Heart left ventricle (tissue), 16 donors: ENCODE measurements at regions not wholly inside any gene's neighbourhood (a gene's known extent, or its start where the extent isn't known, plus 50 kb on each side); places are given as distances from the start of the nearest gene placed in this dataset.

ENCODE experiments used
- ATAC-seq, 4 donors: fragments of 200-7000 bp; cut with Tn5 transposase; one replicate each; pipeline ENCODE4 v1.9.1; 2020 to 2022; ENCODE audit warnings: moderate library complexity in 4 of 4, mild to moderate bottlenecking in 3 of 4, moderate number of reproducible peaks in 1 of 4
- DNase-seq, 5 donors: peaks; one replicate each; pipeline ENCODE4 v3.0.0-alpha.2; 2020
- H3K27ac ChIP-seq, 12 donors: fragments of 200-600 bp; sonication (generic) in 4 of 12; one replicate each; pipeline versions ENCODE4 v1.5.0 to v1.8.0; 2016 to 2022; ENCODE audit warnings: mild to moderate bottlenecking in 2 of 12
- H3K27me3 ChIP-seq, 9 donors: fragments of 200-600 bp; sonication (generic) in 2 of 9; one replicate each; pipeline versions ENCODE4 v1.5.1 to v1.8.0; 2016 to 2022; ENCODE audit warnings: mild to moderate bottlenecking in 3 of 9
- H3K36me3 ChIP-seq, 9 donors: fragments of 200-600 bp; sonication (generic) in 2 of 9; one replicate each; pipeline versions ENCODE4 v1.5.0 to v1.8.0; 2018 to 2022; ENCODE audit warnings: mild to moderate bottlenecking in 2 of 9
- H3K4me1 ChIP-seq, 12 donors: fragments of 200-600 bp; sonication (generic) in 4 of 12; one replicate each; pipeline versions ENCODE4 v1.5.0 to v1.8.0; 2016 to 2022; ENCODE audit warnings: mild to moderate bottlenecking in 3 of 12
- H3K4me3 ChIP-seq, 12 donors: fragments of 200-600 bp; sonication (generic) in 4 of 12; one replicate each; pipeline versions ENCODE4 v1.5.0 to v1.8.0; 2017 to 2022; ENCODE audit warnings: mild to moderate bottlenecking in 9 of 12, moderate library complexity in 4 of 12
- H3K9me3 ChIP-seq, 12 donors: fragments of 200-600 bp; sonication (generic) in 4 of 12; one replicate each; pipeline versions ENCODE4 v1.5.0 to v1.8.0; 2016 to 2022; ENCODE audit warnings: mild to moderate bottlenecking in 1 of 12
- POLR2A ChIP-seq, 2 donors: fragments of 450-650 bp; IDR thresholded peaks; one replicate each; pipeline ENCODE4 v1.6.1; 2017; ENCODE audit warnings: antibody characterized with exemption in 2 of 2, mild to moderate bottlenecking in 2 of 2, moderate library complexity in 2 of 2
- WGBS, 4 donors: extraction: QIAGEN DNeasy Blood & Tissue Kit in 2 of 4; methylation state at CpG; one replicate each; pipeline versions ENCODE4 v1.1.5 to v1.1.7; 2013 to 2018; 5-methylcytosine and 5-hydroxymethylcytosine counted together
- intact Hi-C, 10 donors: fragments of 100-400 bp; cut with DNase I; formaldehyde crosslinking; loops; one replicate each; pipeline versions ENCODE4 v1.11.1 to v1.14.2; 2022
- TF ChIP-seq, protein P1 (sequence below), 12 donors: fragments of 200-600 bp; sonication (generic) in 4 of 12; IDR thresholded peaks; one replicate each; pipeline versions ENCODE4 v1.5.0 to v1.8.0; 2018 to 2022; ENCODE audit warnings: antibody characterized with exemption in 12 of 12, mild to moderate bottlenecking in 5 of 12
- donor health status: ischemic (EF 13 %, LVEDD 7.1; RV severe dilation, severe dysfunction).
- donor health status: healthy with polysubstance abuse.
- donor health status: DM: no; HTN: yes; CAD: no.
- donor health status: DM: no; HTN: no; CAD: no.
- donor health status: ischemic (EF 25% LVEDD 6.9; RV normal size, moderate dysfunction).
- donor health status: ischemic (EF 25% LVEDD 5.7; RV mildly dilated, moderate dysfunction).
- donor health status: healthy.
- donor health status: DM: yes; HTN: yes; CAD: no.
- donor health status: ischemic (EF 35%, LVEDD 5.7; RV mildly dilated, moderate dysfunction).
- donor health status: nonischemic (EF 11% LVEDD 7.7; RV severe dilation, severe dysfunction).
- donor health status: DM: yes; HTN: yes; CAD: no.
- donor health status: PGD.
- donor health status: ischemic (EF 29% LVEDD 5.4; RV normal size, mild dysfunction).
- donor health status: nonischemic (EF 23%, LVEDD 6.1; RV moderate dilation, normal function).

GRCh38 chr9:15086156-15086763, 176.0 kb upstream of the FREM1 start:
- DNase-seq (no peak), ATAC-seq (peak in 1 of 4 donors; percentile 55)
- H3K27ac ChIP-seq = peak overlapping the region in 6 of 12 donors; percentile 5 to 38 (median 26)
- TF ChIP-seq, protein P1, sequence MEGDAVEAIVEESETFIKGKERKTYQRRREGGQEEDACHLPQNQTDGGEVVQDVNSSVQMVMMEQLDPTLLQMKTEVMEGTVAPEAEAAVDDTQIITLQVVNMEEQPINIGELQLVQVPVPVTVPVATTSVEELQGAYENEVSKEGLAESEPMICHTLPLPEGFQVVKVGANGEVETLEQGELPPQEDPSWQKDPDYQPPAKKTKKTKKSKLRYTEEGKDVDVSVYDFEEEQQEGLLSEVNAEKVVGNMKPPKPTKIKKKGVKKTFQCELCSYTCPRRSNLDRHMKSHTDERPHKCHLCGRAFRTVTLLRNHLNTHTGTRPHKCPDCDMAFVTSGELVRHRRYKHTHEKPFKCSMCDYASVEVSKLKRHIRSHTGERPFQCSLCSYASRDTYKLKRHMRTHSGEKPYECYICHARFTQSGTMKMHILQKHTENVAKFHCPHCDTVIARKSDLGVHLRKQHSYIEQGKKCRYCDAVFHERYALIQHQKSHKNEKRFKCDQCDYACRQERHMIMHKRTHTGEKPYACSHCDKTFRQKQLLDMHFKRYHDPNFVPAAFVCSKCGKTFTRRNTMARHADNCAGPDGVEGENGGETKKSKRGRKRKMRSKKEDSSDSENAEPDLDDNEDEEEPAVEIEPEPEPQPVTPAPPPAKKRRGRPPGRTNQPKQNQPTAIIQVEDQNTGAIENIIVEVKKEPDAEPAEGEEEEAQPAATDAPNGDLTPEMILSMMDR (IDR thresholded peaks at IDR 0.05) = no peak
- no peak for TF ChIP-seq POLR2A (IDR thresholded peaks at IDR 0.05)
- H3K9me3 ChIP-seq = no peaks in the 10 kb centered on the region
- H3K4me3 ChIP-seq = no peak overlapping the region
- intact Hi-C loops = no loop called here
- H3K36me3 ChIP-seq = no peaks in the 10 kb centered on the region
- 72 to 85% (median 77%) methylated on average over 6 of the region's 6 CpGs for WGBS, 4 donors
- no peaks in the 10 kb centered on the region for H3K27me3 ChIP-seq
- H3K4me1 ChIP-seq = no peaks in the 10 kb centered on the region

DNA sequence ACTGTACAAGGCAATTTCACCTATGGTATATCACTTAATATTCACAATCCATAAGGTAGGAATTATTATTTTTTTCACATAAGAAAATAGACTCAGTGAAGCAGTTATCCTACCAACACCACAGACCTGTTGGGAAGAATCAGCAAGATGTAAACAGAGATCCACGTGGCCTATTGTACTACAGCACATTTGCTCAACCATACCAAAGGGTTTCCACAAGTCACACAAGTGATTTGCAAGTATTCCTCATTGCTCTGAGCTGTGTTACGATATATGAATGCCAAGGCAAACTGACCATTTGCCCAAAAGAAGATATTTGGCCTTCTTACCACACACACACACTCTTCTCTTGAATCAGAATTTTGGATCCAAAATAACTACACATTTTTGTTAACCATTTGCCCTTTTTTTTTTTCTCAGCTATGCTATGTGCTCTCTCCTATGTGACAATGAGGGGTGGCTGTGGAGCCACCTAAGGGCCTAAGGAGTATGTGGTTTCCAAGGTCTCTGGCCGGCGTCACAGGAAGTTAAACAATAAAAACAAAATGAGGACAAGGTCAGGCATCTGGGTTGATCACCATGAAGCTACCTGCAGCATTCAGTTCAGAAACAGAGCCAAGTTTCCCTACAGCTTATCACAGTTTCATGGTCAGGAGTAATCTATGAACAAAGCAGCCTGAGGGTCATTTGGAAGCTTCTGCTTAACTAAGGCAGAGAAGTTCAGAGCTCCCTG, 171.0 kb upstream of the FREM1 start:
- Histone ChIP-seq H3K27ac (no peak overlapping the region), H3K27me3 (no peaks in the 10 kb centered on the region), H3K4me1 (no peaks in the 10 kb centered on the region), H3K4me3 (no peak overlapping the region), H3K9me3 (no peaks in the 10 kb centered on the region), H3K36me3 (no peaks in the 10 kb centered on the region)
- WGBS, 4 donors = 74 to 82% (median 78%) methylated on average over 4 of the region's 4 CpGs
- TF ChIP-seq POLR2A (IDR thresholded peaks at IDR 0.05) = no peak
- TF ChIP-seq, protein P1 (IDR thresholded peaks at IDR 0.05) = no peak
- intact Hi-C loops = no loop called here
- no peak for ATAC-seq
- DNase-seq = no peak

- no peak for DNase-seq
- 57 to 94% (median 76%) methylated on average over 2 to 3 of the region's 3 CpGs for WGBS, 4 donors
- intact Hi-C loops = no loop called here
- Histone ChIP-seq H3K27me3 (no peaks in the 10 kb centered on the region), H3K4me1 (no peaks in the 10 kb centered on the region), H3K9me3 (no peaks in the 10 kb centered on the region), H3K27ac (no peak overlapping the region), H3K4me3 (no peak overlapping the region), H3K36me3 (no peaks in the 10 kb centered on the region)
- TF ChIP-seq POLR2A (IDR thresholded peaks at IDR 0.05) = no peak
- TF ChIP-seq, protein P1 (IDR thresholded peaks at IDR 0.05) = no peak
- no peak for ATAC-seq
Observed at GRCh38 chr9:15080401-15080800, 170.2 kb upstream of the FREM1 start.

DNA sequence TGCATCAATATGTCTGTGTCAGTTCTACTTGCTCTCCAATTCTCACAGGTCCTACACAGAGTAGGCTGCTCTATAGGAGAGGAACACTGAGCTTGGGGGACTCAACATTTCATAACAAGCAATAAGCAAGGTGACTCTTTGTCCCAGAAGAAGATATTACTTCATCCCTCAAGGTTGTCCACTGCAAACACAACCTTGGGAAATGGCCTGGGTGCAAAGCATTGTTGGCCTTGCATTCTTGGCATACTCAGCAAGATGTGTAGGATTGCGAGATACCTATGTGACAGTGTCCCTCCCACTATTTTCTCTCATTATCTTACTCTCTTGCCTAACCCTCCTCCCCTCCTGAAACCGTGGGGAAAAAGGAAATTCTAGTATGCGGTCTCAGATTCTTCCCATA, 169.8 kb upstream of the FREM1 start:
- no peak for ATAC-seq

More for the DNA sequence above, 169.8 kb upstream of the FREM1 start:
- TF ChIP-seq, protein P1 (IDR thresholded peaks at IDR 0.05) = no peak
- TF ChIP-seq POLR2A (IDR thresholded peaks at IDR 0.05) = no peak
- no peaks in the 10 kb centered on the region for H3K9me3 ChIP-seq
- no peaks in the 10 kb centered on the region for H3K4me1 ChIP-seq
- WGBS, 4 donors = 66 to 76% (median 73%) methylated on average over 3 of the region's 3 CpGs
- no peaks in the 10 kb centered on the region for H3K27me3 ChIP-seq
- H3K4me3 ChIP-seq = no peak overlapping the region
- no peak for DNase-seq
- H3K36me3 ChIP-seq = no peaks in the 10 kb centered on the region
- intact Hi-C loops = no loop called here
- no peak overlapping the region for H3K27ac ChIP-seq
